Neural crest cell (in vitro differentiated cells): ENCODE measurements at regions not wholly inside any gene's neighbourhood (a gene's known extent, or its start where the extent isn't known, plus 50 kb on each side); places are given as distances from the start of the nearest gene placed in this dataset.

Experiments used
- DNase-seq: peaks from one replicate; pipeline ENCODE4 v3.0.0; 2021; ENCODE audit warnings: low read depth, mixed read lengths, low spot score
- H3K27ac Mint-ChIP-seq: one replicate; pipeline ENCODE4 v1.8.0; 2021; ENCODE audit warnings: mild to moderate bottlenecking, mixed read lengths; ENCODE audit not compliant: unreplicated experiment
- H3K27me3 Mint-ChIP-seq: 2 replicates; pipeline ENCODE4 v1.8.0; 2021; ENCODE audit warnings: low read depth, mild to moderate bottlenecking, mixed read lengths
- H3K36me3 Mint-ChIP-seq: 2 replicates; pipeline ENCODE4 v1.8.0; 2021; ENCODE audit warnings: low read depth, mild to moderate bottlenecking, mixed read lengths
- H3K4me1 Mint-ChIP-seq: 2 replicates; pipeline ENCODE4 v1.8.0; 2021; ENCODE audit warnings: mixed read lengths
- H3K4me3 Mint-ChIP-seq: one replicate; pipeline ENCODE4 v1.8.0; 2021; ENCODE audit warnings: mild to moderate bottlenecking, mixed read lengths
- H3K9me3 Mint-ChIP-seq: 2 replicates; pipeline ENCODE4 v1.8.0; 2021; ENCODE audit warnings: mixed read lengths
- TF ChIP-seq, protein P1 (sequence below): fragments of 200-600 bp; sonication (generic); conservative IDR thresholded peaks from 2 replicates; pipeline ENCODE4 v1.5.0; 2021; ENCODE audit warnings: antibody characterized with exemption, mild to moderate bottlenecking

DNA sequence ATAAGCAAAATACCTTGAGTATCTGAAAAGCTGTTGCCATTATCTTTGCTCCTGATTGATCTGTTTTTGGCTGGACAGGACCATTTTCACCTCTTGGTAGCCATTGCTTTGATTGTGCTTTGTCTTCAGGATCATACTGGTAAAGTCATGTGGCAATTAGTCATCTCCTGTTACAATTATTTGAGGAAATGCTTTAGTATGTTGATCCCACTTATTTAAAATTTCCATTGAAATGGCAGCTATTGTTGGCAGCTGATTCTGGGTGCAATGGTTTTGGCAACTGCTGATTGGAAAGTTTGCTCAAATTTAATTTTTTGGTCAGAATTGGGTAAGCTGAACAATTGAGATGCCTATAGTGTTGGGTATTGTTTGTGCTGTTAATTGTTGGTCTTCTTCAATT lies 238.3 kb upstream of the TLL1 start:
- peaks cover 5% of the 10 kb centered on the region for H3K36me3 Mint-ChIP-seq
- TF ChIP-seq, protein P1, sequence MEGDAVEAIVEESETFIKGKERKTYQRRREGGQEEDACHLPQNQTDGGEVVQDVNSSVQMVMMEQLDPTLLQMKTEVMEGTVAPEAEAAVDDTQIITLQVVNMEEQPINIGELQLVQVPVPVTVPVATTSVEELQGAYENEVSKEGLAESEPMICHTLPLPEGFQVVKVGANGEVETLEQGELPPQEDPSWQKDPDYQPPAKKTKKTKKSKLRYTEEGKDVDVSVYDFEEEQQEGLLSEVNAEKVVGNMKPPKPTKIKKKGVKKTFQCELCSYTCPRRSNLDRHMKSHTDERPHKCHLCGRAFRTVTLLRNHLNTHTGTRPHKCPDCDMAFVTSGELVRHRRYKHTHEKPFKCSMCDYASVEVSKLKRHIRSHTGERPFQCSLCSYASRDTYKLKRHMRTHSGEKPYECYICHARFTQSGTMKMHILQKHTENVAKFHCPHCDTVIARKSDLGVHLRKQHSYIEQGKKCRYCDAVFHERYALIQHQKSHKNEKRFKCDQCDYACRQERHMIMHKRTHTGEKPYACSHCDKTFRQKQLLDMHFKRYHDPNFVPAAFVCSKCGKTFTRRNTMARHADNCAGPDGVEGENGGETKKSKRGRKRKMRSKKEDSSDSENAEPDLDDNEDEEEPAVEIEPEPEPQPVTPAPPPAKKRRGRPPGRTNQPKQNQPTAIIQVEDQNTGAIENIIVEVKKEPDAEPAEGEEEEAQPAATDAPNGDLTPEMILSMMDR, result no peak
- DNase-seq, result no peak
- H3K9me3 Mint-ChIP-seq, result peaks cover 7% of the 10 kb centered on the region
- H3K27me3 Mint-ChIP-seq, result no peaks in the 10 kb centered on the region
- H3K4me3 Mint-ChIP-seq, result no peak overlapping the region
- H3K4me1 Mint-ChIP-seq, result peaks cover 17% of the 10 kb centered on the region
- H3K27ac Mint-ChIP-seq, result no peak overlapping the region

DNA sequence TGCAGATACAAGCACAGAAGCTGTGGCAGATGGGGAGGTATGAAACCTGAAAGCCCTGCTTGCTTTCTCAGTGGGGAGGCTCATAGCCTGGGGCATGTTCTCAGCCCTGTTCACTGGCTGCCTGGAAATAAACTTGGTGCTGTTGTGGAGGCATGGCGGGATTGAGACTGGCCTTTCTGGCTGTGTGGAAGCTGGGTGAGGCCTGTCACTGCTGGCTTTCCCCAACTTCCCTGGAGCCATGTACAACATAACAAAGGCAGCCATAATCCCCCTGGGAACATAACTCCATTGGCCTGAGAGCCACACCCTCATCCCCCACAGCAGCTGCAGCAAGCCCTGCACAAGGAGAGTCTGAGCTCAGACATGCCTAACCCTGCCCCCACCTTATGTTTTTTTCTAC lies 237.7 kb upstream of the TLL1 start:
- TF ChIP-seq, protein P1, result no peak
- Mint-ChIP-seq H3K4me3 (no peak overlapping the region), H3K36me3 (peaks cover 5% of the 10 kb centered on the region), H3K27me3 (no peaks in the 10 kb centered on the region), H3K27ac (no peak overlapping the region), H3K4me1 (peaks cover 17% of the 10 kb centered on the region), H3K9me3 (peaks cover 7% of the 10 kb centered on the region)
- no peak for DNase-seq

DNA sequence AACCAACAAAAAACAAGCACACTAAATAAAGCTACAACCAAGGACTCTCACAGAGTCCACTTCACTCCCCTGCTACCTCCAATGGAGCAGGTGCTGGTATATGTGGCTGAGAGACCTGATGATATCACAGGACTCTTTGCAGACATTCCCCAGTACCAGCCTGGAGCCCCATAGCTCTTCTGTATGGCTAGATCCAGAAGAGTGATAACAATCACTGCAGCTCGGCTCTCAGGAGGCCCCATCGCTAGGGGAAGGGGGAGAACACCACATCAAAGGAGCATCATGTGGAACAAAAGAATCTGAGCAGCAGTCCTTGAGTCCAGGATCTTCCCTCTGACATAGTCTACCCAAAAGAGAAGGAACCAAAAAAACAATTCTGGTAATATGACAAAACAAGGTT lies 237.1 kb upstream of the TLL1 start:
- H3K27me3 Mint-ChIP-seq, result no peaks in the 10 kb centered on the region
- TF ChIP-seq, protein P1, result no peak
- no peak for DNase-seq

DNA sequence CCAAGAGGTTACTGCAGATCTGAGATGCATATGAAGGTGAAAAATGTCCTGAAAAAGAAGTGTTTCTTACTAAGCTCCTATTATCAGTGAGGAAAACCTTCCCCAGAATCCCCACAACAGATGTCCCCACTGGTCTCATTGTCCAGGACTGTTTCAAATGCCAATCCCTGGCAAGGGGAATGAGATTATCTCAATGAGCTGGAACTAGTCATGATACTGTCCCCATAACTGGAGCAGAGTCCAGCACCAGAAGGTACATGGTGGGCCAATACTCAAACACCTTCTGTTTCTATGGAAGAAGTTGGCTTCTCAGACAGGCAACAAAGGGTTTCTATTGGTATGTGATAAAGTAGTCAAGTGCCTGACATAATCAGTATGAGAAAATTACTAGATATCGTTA lies 221.1 kb upstream of the TLL1 start:
- Mint-ChIP-seq H3K4me1 (peaks cover 17% of the 10 kb centered on the region), H3K36me3 (no peaks in the 10 kb centered on the region), H3K27ac (no peak overlapping the region), H3K27me3 (no peaks in the 10 kb centered on the region), H3K4me3 (no peak overlapping the region), H3K9me3 (peaks cover 4% of the 10 kb centered on the region)
- DNase-seq, result no peak
- TF ChIP-seq, protein P1, result no peak

More for the DNA sequence above, 237.1 kb upstream of the TLL1 start:
- peaks cover 17% of the 10 kb centered on the region for H3K4me1 Mint-ChIP-seq
- peaks cover 7% of the 10 kb centered on the region for H3K9me3 Mint-ChIP-seq
- H3K4me3 Mint-ChIP-seq, result no peak overlapping the region
- peaks cover 5% of the 10 kb centered on the region for H3K36me3 Mint-ChIP-seq
- H3K27ac Mint-ChIP-seq, result no peak overlapping the region

DNA sequence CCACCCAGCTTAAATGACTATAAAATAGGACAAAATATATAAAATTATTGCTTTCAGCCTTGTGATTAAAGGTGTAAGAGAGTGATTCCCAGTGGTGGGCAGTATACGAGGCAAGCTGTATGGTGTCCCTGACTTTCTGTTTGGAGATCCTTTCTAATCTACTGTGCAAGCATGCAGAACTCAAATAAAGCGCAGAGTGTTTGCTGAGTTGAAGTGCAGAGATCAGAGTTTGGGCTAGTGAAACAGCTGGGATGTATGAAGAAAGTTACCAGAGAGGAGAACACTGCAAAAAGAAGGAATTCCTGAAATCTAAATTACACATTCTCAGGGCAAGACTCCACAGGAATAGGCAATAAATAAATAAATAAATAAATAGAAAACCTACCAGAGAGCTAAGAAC lies 218.5 kb upstream of the TLL1 start:
- no peak for DNase-seq
- Mint-ChIP-seq H3K27ac (no peak overlapping the region), H3K4me1 (peaks cover 23% of the 10 kb centered on the region), H3K27me3 (no peaks in the 10 kb centered on the region), H3K36me3 (no peaks in the 10 kb centered on the region), H3K9me3 (no peaks in the 10 kb centered on the region), H3K4me3 (no peak overlapping the region)
- TF ChIP-seq, protein P1, result no peak

DNA sequence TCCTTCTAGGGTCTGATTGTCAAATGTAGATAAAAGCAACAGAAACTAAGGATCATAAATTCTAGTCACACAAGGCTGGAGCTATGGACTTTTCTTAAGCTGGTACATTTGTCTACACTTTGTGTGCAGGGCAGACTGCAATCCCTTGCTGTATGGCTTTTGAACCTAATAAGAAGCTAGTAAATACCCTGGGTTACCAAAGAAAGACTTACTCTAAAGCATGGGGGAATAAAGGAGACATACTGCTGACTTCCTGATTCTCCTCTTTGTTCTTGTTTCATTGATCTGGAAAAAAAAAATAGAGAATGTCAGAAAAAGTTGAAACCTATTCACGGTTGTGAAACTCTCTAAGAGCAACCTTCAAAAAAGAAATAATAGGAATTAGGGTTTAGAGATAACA lies 216.6 kb upstream of the TLL1 start:
- Mint-ChIP-seq H3K27ac (peak overlapping the region; percentile 24), H3K4me3 (no peak overlapping the region), H3K36me3 (no peaks in the 10 kb centered on the region), H3K27me3 (no peaks in the 10 kb centered on the region), H3K4me1 (peaks cover 23% of the 10 kb centered on the region), H3K9me3 (no peaks in the 10 kb centered on the region)
- TF ChIP-seq, protein P1, result no peak
- DNase-seq, result no peak
